ENCODE measurements at regions not wholly inside any gene's neighbourhood (a gene's known extent, or its start where the extent isn't known, plus 50 kb on each side); places are given as distances from the start of the nearest gene placed in this dataset.
A peak's percentile ranks its signal among the peaks of the same experiment; 100 is the strongest.
"Not testable (repeated sequence)": the region's sequence is repeated elsewhere in the genome, so short reads cannot be mapped to it uniquely, and the experiment has no call there.

GRCh38 chr13:78060966-78061365 lies 142.3 kb upstream of the EDNRB start:
- DNase-seq: no peak

- not testable (repeated sequence) for DNase-seq
Observed at GRCh38 chr13:78056865-78057264, 138.2 kb upstream of the EDNRB start.

- no peak for DNase-seq
Observed at GRCh38 chr13:78054157-78054556, 135.5 kb upstream of the EDNRB start.

- no peak for DNase-seq
Observed at GRCh38 chr13:78047151-78047550, 128.5 kb upstream of the EDNRB start.

- no peak for DNase-seq
Observed at GRCh38 chr13:78046331-78046730, 127.7 kb upstream of the EDNRB start.

- DNase-seq: no peak
Observed at GRCh38 chr13:78045916-78046315, 127.3 kb upstream of the EDNRB start.

- DNase-seq: not testable (repeated sequence)
Observed at GRCh38 chr13:78041366-78041765, 122.7 kb upstream of the EDNRB start.

GRCh38 chr13:78040205-78040830 lies 121.7 kb upstream of the EDNRB start:
- DNase-seq: peak; percentile 36

- DNase-seq: no peak
Observed at GRCh38 chr13:78036841-78037240, 118.2 kb upstream of the EDNRB start.

GRCh38 chr13:78035500-78035899 lies 116.9 kb upstream of the EDNRB start:
- no peak for DNase-seq

GRCh38 chr13:78033509-78033908 lies 114.9 kb upstream of the EDNRB start:
- no peak for DNase-seq

- no peak for DNase-seq
Observed at GRCh38 chr13:78032132-78032531, 113.5 kb upstream of the EDNRB start.

- DNase-seq: no peak
Observed at GRCh38 chr13:78030341-78030896, 111.8 kb upstream of the EDNRB start.

- no peak for DNase-seq
Observed at GRCh38 chr13:78029901-78030300, 111.3 kb upstream of the EDNRB start.

- DNase-seq: no peak
Observed at GRCh38 chr13:78028960-78029359, 110.3 kb upstream of the EDNRB start.

GRCh38 chr13:78024996-78025395 lies 106.4 kb upstream of the EDNRB start:
- no peak for DNase-seq

- DNase-seq: no peak
Observed at GRCh38 chr13:78022164-78022877, 103.7 kb upstream of the EDNRB start.

GRCh38 chr13:78020861-78021260 lies 102.2 kb upstream of the EDNRB start:
- DNase-seq: no peak

- DNase-seq: no peak
Observed at GRCh38 chr13:78015782-78016181, 97.2 kb upstream of the EDNRB start.

GRCh38 chr13:78012046-78012445 lies 93.4 kb upstream of the EDNRB start:
- no peak for DNase-seq

- no peak for DNase-seq
Observed at GRCh38 chr13:78004821-78005220, 86.2 kb upstream of the EDNRB start.

- no peak for DNase-seq
Observed at GRCh38 chr13:77999746-78000145, 81.1 kb upstream of the EDNRB start.

GRCh38 chr13:77994166-77994565 lies 75.5 kb upstream of the EDNRB start:
- DNase-seq: no peak

GRCh38 chr13:77991003-77991402 lies 72.4 kb upstream of the EDNRB start:
- DNase-seq: no peak

GRCh38 chr13:77989281-77989680 lies 70.7 kb upstream of the EDNRB start:
- no peak for DNase-seq

All from NCI-H82 (cell line).